CD4-positive, alpha-beta T cell (primary cell): ENCODE measurements at regions not wholly inside any gene's neighbourhood (a gene's known extent, or its start where the extent isn't known, plus 50 kb on each side); places are given as distances from the start of the nearest gene placed in this dataset.

Source experiments
- ATAC-seq: fragments of 200-7000 bp; cut with Tn5 transposase; one replicate; pipeline ENCODE4 v1.10.0; 2022; ENCODE audit warnings: mild to moderate bottlenecking; ENCODE audit not compliant: poor library complexity
- CTCF ChIA-PET: fragments of 350-600 bp; sonication (Branson Sonifier 250); formaldehyde crosslinking; loops from one replicate; lab custom pipeline; 2021; ENCODE audit warnings: antibody characterized with exemption, inconsistent platforms; lab: Charles Lee
- POLR2A ChIA-PET: fragments of 350-600 bp; sonication (Branson Sonifier 250); formaldehyde crosslinking; loops from one replicate; lab custom pipeline; 2021; ENCODE audit warnings: antibody characterized with exemption, inconsistent platforms; lab: Charles Lee
- DNase-seq, 14 experiments: peaks; one replicate each; pipeline ENCODE4 v3.0.0-alpha.2; 2013 to 2020; ENCODE audit warnings: mixed read lengths in 2 of 14
- H3K27ac ChIP-seq, 2 donors: one replicate each; pipeline versions ENCODE4 v1.5.1 to v1.7.0; 2013; ENCODE audit warnings: low read length in 2 of 2, low read depth in 1 of 2, mild to moderate bottlenecking in 1 of 2
- H3K27me3 ChIP-seq, 2 experiments: 1 replicate in 1 of 2; 2 replicates in 1 of 2; pipeline versions ENCODE4 v1.6.1 to v1.7.0; 2013; ENCODE audit warnings: low read length in 2 of 2, control low read depth in 1 of 2, mild to moderate bottlenecking in 1 of 2, moderate library complexity in 1 of 2; ENCODE audit not compliant: insufficient read depth in 2 of 2, control insufficient read depth in 1 of 2
- H3K36me3 ChIP-seq: one replicate; pipeline ENCODE4 v1.6.1; 2013; ENCODE audit warnings: low read length, control low read depth; ENCODE audit not compliant: insufficient read depth
- H3K4me1 ChIP-seq: one replicate; pipeline ENCODE4 v1.6.1; 2013; ENCODE audit warnings: low read length, control low read depth; ENCODE audit not compliant: insufficient read depth
- H3K4me3 ChIP-seq: one replicate; pipeline ENCODE4 v1.5.1; 2013; ENCODE audit warnings: mild to moderate bottlenecking, low read length, moderate library complexity
- H3K9me3 ChIP-seq, 2 experiments: 1 replicate in 1 of 2; 2 replicates in 1 of 2; pipeline versions ENCODE4 v1.6.1 to v1.7.0; 2013; ENCODE audit warnings: low read length in 2 of 2, mild to moderate bottlenecking in 2 of 2, control low read depth in 1 of 2, moderate library complexity in 1 of 2; ENCODE audit not compliant: control insufficient read depth in 1 of 2, insufficient read depth in 1 of 2
- H3K27ac Mint-ChIP-seq: one replicate; pipeline ENCODE4 v1.8.0; 2020; ENCODE audit warnings: mixed read lengths
- H3K27me3 Mint-ChIP-seq: one replicate; pipeline ENCODE4 v1.8.0; 2021; ENCODE audit warnings: mixed read lengths
- H3K36me3 Mint-ChIP-seq: one replicate; pipeline ENCODE4 v1.8.0; 2021; ENCODE audit warnings: low read depth, mixed read lengths
- H3K4me1 Mint-ChIP-seq: one replicate; pipeline ENCODE4 v1.8.0; 2021; ENCODE audit warnings: low read depth, mixed read lengths
- H3K4me3 Mint-ChIP-seq: one replicate; pipeline ENCODE4 v1.8.0; 2020; ENCODE audit warnings: mild to moderate bottlenecking, mixed read lengths
- H3K9me3 Mint-ChIP-seq: one replicate; pipeline ENCODE4 v1.8.0; 2020; ENCODE audit warnings: mixed read lengths
- intact Hi-C, 2 experiments: fragments of 100-400 bp; cut with DNase I in 1 of 2; cut with micrococcal nuclease in 1 of 2; formaldehyde crosslinking; loops; one replicate each; pipeline versions ENCODE4 v1.15.1 to v1.9.0; 2023 to 2025; cut with DNase I, micrococcal nuclease
- TF ChIP-seq, protein P1 (sequence below): fragments of 200-600 bp; IDR thresholded peaks from one replicate; pipeline ENCODE4 v1.8.0; 2022; ENCODE audit warnings: antibody characterized with exemption, mild to moderate bottlenecking

DNA sequence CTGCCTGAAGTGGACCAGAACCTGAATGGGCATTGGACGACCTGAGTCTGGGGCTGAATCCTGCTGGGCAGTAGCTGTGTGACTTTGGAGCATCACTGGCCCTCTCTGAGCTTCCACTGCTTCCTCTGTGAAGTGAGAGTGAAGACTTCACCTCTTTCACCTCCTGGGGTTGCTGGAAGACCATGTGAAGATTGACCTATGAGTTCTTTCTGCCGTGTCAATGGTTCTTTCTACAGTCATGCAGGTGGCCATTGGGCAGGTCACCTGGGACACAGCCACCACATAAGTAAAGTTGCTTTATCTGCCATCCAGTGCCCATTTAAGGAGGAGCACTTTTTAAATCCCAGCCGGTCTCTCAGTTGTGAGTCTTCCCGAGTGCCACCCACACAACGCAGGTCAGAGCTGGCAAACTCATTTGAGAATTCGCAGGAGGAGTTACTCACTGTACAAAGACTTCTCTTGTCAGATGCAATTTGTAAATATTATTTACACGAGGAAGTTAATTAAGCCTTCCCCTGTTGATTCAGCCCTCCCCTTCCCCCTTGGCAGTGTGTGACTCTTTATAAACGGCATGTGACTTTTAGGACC lies 74.8 kb upstream of the TCL1B start:
- intact Hi-C loops: no loop called here
- Mint-ChIP-seq H3K27ac (no peak overlapping the region), H3K4me3 (no peak overlapping the region), H3K4me1 (no peaks in the 10 kb centered on the region), H3K36me3 (no peaks in the 10 kb centered on the region), H3K27me3 (peaks cover 62% of the 10 kb centered on the region), H3K9me3 (no peaks in the 10 kb centered on the region)
- Histone ChIP-seq H3K4me3 (no peak overlapping the region), H3K4me1 (no peaks in the 10 kb centered on the region), H3K27me3 (peaks cover 11 to 19% of the 10 kb centered on the region in 2 experiments), H3K36me3 (no peaks in the 10 kb centered on the region), H3K9me3 (no peaks in the 10 kb centered on the region), H3K27ac (no peak overlapping the region)
- ATAC-seq (no peak), DNase-seq (no peak)
- ChIA-PET POLR2A (no interaction called here), CTCF (no interaction called here)
- TF ChIP-seq, protein P1, sequence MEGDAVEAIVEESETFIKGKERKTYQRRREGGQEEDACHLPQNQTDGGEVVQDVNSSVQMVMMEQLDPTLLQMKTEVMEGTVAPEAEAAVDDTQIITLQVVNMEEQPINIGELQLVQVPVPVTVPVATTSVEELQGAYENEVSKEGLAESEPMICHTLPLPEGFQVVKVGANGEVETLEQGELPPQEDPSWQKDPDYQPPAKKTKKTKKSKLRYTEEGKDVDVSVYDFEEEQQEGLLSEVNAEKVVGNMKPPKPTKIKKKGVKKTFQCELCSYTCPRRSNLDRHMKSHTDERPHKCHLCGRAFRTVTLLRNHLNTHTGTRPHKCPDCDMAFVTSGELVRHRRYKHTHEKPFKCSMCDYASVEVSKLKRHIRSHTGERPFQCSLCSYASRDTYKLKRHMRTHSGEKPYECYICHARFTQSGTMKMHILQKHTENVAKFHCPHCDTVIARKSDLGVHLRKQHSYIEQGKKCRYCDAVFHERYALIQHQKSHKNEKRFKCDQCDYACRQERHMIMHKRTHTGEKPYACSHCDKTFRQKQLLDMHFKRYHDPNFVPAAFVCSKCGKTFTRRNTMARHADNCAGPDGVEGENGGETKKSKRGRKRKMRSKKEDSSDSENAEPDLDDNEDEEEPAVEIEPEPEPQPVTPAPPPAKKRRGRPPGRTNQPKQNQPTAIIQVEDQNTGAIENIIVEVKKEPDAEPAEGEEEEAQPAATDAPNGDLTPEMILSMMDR: no peak

DNA sequence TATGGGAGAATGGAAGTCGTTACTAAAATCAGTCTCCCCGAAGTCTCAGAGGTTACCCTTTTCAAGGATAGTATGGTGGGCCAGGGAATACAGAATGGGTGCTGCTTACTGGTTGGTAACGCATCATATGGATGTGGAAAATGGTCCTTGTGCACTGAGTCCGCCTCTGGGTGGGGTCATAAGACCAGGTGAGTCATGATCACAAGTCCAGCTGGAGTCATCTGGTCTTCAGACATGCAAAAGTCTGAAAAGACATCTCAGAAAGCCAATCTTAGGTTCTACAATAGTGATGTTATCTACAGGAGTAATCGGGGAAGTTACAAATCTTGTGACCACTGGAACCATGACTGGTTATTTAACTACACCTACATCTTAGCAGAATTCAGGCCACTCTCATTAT lies 71.9 kb upstream of the TCL1B start:
- H3K9me3 ChIP-seq: no peaks in the 10 kb centered on the region

DNA sequence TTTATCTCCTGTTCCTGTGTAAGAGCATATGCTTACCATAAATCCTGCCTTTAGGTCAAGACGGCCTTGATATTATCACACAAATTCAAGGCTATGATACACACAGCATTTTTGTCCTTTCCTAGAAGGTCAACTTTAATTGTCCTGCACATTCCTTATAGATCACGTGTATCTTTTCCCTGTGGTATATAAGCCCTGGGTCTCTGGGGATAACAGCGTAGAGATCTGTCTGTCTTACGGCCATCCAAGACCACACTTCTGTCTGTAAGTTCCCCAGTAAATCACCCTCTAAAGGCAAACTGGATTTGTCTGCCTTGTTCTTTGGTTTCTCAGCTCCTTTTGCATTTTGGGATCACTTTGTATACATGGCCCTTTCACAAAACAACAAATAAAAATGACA lies 69.5 kb upstream of the TCL1B start:
- no peaks in the 10 kb centered on the region for H3K4me1 ChIP-seq
- CTCF ChIA-PET: no interaction called here
- H3K4me3 ChIP-seq: no peak overlapping the region
- H3K4me3 Mint-ChIP-seq: no peak overlapping the region
- H3K9me3 Mint-ChIP-seq: no peaks in the 10 kb centered on the region
- no peaks in the 10 kb centered on the region for H3K36me3 ChIP-seq
- intact Hi-C loops: no loop called here
- H3K27ac ChIP-seq: no peak overlapping the region
- no peaks in the 10 kb centered on the region for H3K36me3 Mint-ChIP-seq
- H3K9me3 ChIP-seq: no peaks in the 10 kb centered on the region
- H3K27me3 Mint-ChIP-seq: peaks cover 45% of the 10 kb centered on the region
- TF ChIP-seq, protein P1: no peak
- ATAC-seq (no peak), DNase-seq (no peak)
- POLR2A ChIA-PET: no interaction called here
- no peak overlapping the region for H3K27ac Mint-ChIP-seq
- H3K27me3 ChIP-seq: peaks cover 7 to 14% of the 10 kb centered on the region in 2 experiments
- no peaks in the 10 kb centered on the region for H3K4me1 Mint-ChIP-seq

More for the DNA sequence above, 71.9 kb upstream of the TCL1B start:
- intact Hi-C loops: no loop called here
- Mint-ChIP-seq H3K36me3 (no peaks in the 10 kb centered on the region), H3K9me3 (no peaks in the 10 kb centered on the region), H3K27me3 (peaks cover 50% of the 10 kb centered on the region), H3K4me3 (no peak overlapping the region), H3K27ac (no peak overlapping the region), H3K4me1 (no peaks in the 10 kb centered on the region)
- Histone ChIP-seq H3K27ac (no peak overlapping the region), H3K4me3 (no peak overlapping the region), H3K36me3 (no peaks in the 10 kb centered on the region), H3K4me1 (no peaks in the 10 kb centered on the region), H3K27me3 (peaks cover 8 to 16% of the 10 kb centered on the region in 2 experiments)
- ChIA-PET POLR2A (no interaction called here), CTCF (no interaction called here)
- TF ChIP-seq, protein P1: no peak
- ATAC-seq: no peak
- DNase-seq: no peak
